Jurkat, Clone E6-1 (cell line): ENCODE measurements at regions not wholly inside any gene's neighbourhood (a gene's known extent, or its start where the extent isn't known, plus 50 kb on each side); places are given as distances from the start of the nearest gene placed in this dataset.
"Not testable (repeated sequence)": the region's sequence is repeated elsewhere in the genome, so short reads cannot be mapped to it uniquely, and the experiment has no call there.

Experiments used
- DNase-seq: peaks from one replicate; pipeline ENCODE4 v3.0.0-alpha.2; 2011; ENCODE audit warnings: low read depth, low spot score
- H3K4me3 ChIP-seq: 2 replicates; pipeline ENCODE4 v1.5.1; 2011; ENCODE audit warnings: mild to moderate bottlenecking, low read length, control low read depth, moderate library complexity

- no peak for DNase-seq
Observed at GRCh38 chr7:91694351-91694841, 186.1 kb downstream of the MTERF1 start.

GRCh38 chr7:91710881-91711280 is 169.6 kb downstream of the MTERF1 start:
- H3K4me3 ChIP-seq: no peak overlapping the region
- DNase-seq: no peak

More at GRCh38 chr7:91694351-91694841, 186.1 kb downstream of the MTERF1 start:
- no peak overlapping the region for H3K4me3 ChIP-seq

GRCh38 chr7:91713669-91714068 is 166.8 kb downstream of the MTERF1 start:
- DNase-seq: no peak
- H3K4me3 ChIP-seq: no peak overlapping the region

- no peak overlapping the region for H3K4me3 ChIP-seq
- DNase-seq: no peak
Observed at GRCh38 chr7:91717681-91718470, 162.6 kb downstream of the MTERF1 start.

GRCh38 chr7:91719008-91719407 is 161.5 kb downstream of the MTERF1 start:
- H3K4me3 ChIP-seq: no peak overlapping the region
- DNase-seq: no peak

GRCh38 chr7:91720260-91720937 is 160.1 kb downstream of the MTERF1 start:
- no peak for DNase-seq
- no peak overlapping the region for H3K4me3 ChIP-seq

GRCh38 chr7:91722831-91723230 is 157.7 kb downstream of the MTERF1 start:
- DNase-seq: no peak

GRCh38 chr7:91729046-91729445 is 151.5 kb downstream of the MTERF1 start:
- not testable (repeated sequence) for H3K4me3 ChIP-seq, DNase-seq

More at GRCh38 chr7:91722831-91723230, 157.7 kb downstream of the MTERF1 start:
- no peak overlapping the region for H3K4me3 ChIP-seq

- DNase-seq: no peak
- H3K4me3 ChIP-seq: no peak overlapping the region
Observed at GRCh38 chr7:91731976-91732375, 148.5 kb downstream of the MTERF1 start.

GRCh38 chr7:91749418-91749817 is 131.1 kb downstream of the MTERF1 start:
- DNase-seq: no peak
- H3K4me3 ChIP-seq: no peak overlapping the region

- DNase-seq: no peak
- no peak overlapping the region for H3K4me3 ChIP-seq
Observed at GRCh38 chr7:91750091-91750490, 130.4 kb downstream of the MTERF1 start.

GRCh38 chr7:91752102-91752501 is 128.4 kb downstream of the MTERF1 start:
- H3K4me3 ChIP-seq: no peak overlapping the region
- DNase-seq: no peak

- H3K4me3 ChIP-seq, DNase-seq: not testable (repeated sequence)
Observed at GRCh38 chr7:91754280-91754679, 126.2 kb downstream of the MTERF1 start.

- DNase-seq, H3K4me3 ChIP-seq: not testable (repeated sequence)
Observed at GRCh38 chr7:91755121-91755520, 125.4 kb downstream of the MTERF1 start.

- DNase-seq: no peak
- H3K4me3 ChIP-seq: no peak overlapping the region
Observed at GRCh38 chr7:91759205-91759863, 121.2 kb downstream of the MTERF1 start.

- H3K4me3 ChIP-seq: no peak overlapping the region
- DNase-seq: no peak
Observed at GRCh38 chr7:91767820-91768219, 112.7 kb downstream of the MTERF1 start.

- H3K4me3 ChIP-seq: no peak overlapping the region
- DNase-seq: no peak
Observed at GRCh38 chr7:91771394-91771793, 109.1 kb downstream of the MTERF1 start.

GRCh38 chr7:91771921-91772815 is 108.3 kb downstream of the MTERF1 start:
- H3K4me3 ChIP-seq: no peak overlapping the region
- DNase-seq: no peak

- no peak for DNase-seq
- no peak overlapping the region for H3K4me3 ChIP-seq
Observed at GRCh38 chr7:91776171-91776570, 104.3 kb downstream of the MTERF1 start.
